ENCODE measurements at regions not wholly inside any gene's neighbourhood (a gene's known extent, or its start where the extent isn't known, plus 50 kb on each side); places are given as distances from the start of the nearest gene placed in this dataset.

DNA sequence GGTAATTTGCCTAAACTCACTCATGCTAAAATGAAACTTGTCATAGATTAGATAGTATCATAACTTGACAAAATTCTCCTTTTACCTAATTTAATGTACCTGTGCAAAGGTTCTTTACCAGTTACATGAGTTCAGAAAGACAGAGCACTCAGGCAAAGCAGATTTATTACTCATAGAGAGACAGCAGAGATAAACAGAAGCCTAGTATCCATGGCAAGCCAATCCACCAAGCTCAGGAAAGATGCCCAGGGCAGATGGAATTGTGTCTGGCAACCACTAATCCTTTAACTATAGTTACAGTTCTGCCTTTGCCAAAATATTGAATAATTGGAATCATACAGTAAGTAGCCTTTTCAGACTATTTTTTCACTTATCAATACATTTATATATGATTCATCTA, 826.2 kb downstream of the TECRL start:
- H3K9ac ChIP-seq (ENCODE audit: insufficient read depth, low read depth, low read length): no peak overlapping the region
- POLR2A ChIA-PET: no interaction called here
- in situ Hi-C loops (cut with HindIII; ENCODE audit: extremely low pct_ligation_motif_present, low pct_unique_long_range_greater_than_20kb) (no loop called here), intact Hi-C loops (cut with micrococcal nuclease; ENCODE audit: unreplicated experiment) (no loop called here)
- H3K4me3 ChIP-seq (replicated peaks in 1 of 3; ENCODE audit: insufficient read depth in 1 of 3, low read depth in 2 of 3, low read length in 3 of 3): no peak overlapping the region
- no peaks in the 10 kb centered on the region for H4K20me1 ChIP-seq (ENCODE audit: insufficient read depth, low read length)
- no peaks in the 10 kb centered on the region; a peak in 1 of 5 replicates for H3K27me3 ChIP-seq (ENCODE audit: control insufficient read depth in 1 of 2, insufficient read depth in 2 of 2, low read length in 2 of 2)
- H3K36me3 ChIP-seq (replicated peaks in 1 of 2; ENCODE audit: control insufficient read depth in 1 of 2, insufficient read depth in 2 of 2, low read length in 2 of 2): no peaks in the 10 kb centered on the region
- no peaks in the 10 kb centered on the region; the same call in 1 of the 2 replicates for H3K9me3 ChIP-seq (ENCODE audit: low read length)
- no peak for TF ChIP-seq GATAD2A (CRISPR knock-in tag; IDR thresholded peaks at IDR 0.05)
- no peak for TF ChIP-seq SP1 (IDR thresholded peaks at IDR 0.05)
- TF ChIP-seq SP1 (CRISPR knock-in tag; IDR thresholded peaks at IDR 0.05): no peak
- CTCF ChIA-PET (ENCODE audit: low intra/inter-chr PET ratio, low total read pairs): no interaction called here
- H3K79me2 ChIP-seq (ENCODE audit: insufficient read depth, low read length): no peaks in the 10 kb centered on the region
- BruUV-seq (replicated peaks): no TSS peak
- ATAC-seq (no peak), FAIRE-seq (no peak), DNase-seq (ENCODE audit: low spot score) (no peak)
- H3K27ac ChIP-seq (ENCODE audit: extremely low read length, insufficient read depth, low read length): no peak overlapping the region
- H2AFZ ChIP-seq (ENCODE audit: low read length): no peak overlapping the region
- no peak overlapping the region for H3K4me2 ChIP-seq (ENCODE audit: low read depth, low read length)
- H3K4me1 ChIP-seq (ENCODE audit: insufficient read depth, low read length): no peaks in the 10 kb centered on the region

DNA sequence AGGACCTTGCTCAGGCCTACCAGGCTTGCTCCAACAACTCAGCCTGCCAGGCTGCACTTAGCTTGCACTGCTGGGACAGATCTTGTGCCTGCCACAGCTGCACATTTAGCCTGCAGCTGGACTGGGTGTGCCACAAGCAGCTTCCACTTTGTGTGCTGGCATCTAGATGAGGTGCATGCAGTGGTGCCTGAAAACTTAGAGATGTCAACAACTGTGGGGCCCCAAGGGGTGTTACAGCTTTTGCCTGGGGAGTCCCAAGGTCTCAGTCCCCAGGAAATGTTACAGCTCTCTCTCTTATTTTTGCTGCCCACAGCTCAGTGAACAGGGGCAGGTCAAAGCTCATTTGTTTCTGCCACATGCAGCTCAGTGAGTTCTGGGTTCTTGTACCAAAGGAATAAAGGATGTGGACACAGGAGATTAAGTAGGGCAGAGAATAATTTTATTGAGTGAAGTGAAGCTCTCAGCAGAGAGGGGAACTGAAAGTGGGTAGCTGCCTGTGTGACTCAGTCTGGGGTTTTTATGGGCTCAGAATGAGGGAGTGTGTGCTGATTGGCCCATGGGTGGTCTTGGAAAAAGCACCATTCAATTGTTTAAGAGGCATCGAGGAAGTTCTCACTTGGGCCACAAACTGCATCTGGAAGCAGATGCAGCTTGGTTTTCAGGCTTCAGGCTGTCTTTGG, 828.3 kb downstream of the TECRL start:
- CTCF ChIA-PET (ENCODE audit: low intra/inter-chr PET ratio, low total read pairs): no interaction called here
- Histone ChIP-seq H2AFZ (ENCODE audit: low read length) (no peak overlapping the region), H3K27me3 (ENCODE audit: control insufficient read depth in 1 of 2, insufficient read depth in 2 of 2, low read length in 2 of 2) (no peaks in the 10 kb centered on the region; a peak in 1 of 5 replicates), H3K4me2 (ENCODE audit: low read depth, low read length) (no peak overlapping the region), H3K4me1 (ENCODE audit: insufficient read depth, low read length) (no peaks in the 10 kb centered on the region), H3K4me3 (replicated peaks in 1 of 3; ENCODE audit: insufficient read depth in 1 of 3, low read depth in 2 of 3, low read length in 3 of 3) (no peak overlapping the region), H3K9me3 (ENCODE audit: low read length) (no peaks in the 10 kb centered on the region; the same call in 1 of the 2 replicates), H4K20me1 (ENCODE audit: insufficient read depth, low read length) (no peaks in the 10 kb centered on the region), H3K79me2 (ENCODE audit: insufficient read depth, low read length) (no peaks in the 10 kb centered on the region), H3K27ac (ENCODE audit: extremely low read length, insufficient read depth, low read length) (no peak overlapping the region), H3K9ac (ENCODE audit: insufficient read depth, low read depth, low read length) (no peak overlapping the region), H3K36me3 (replicated peaks in 1 of 2; ENCODE audit: control insufficient read depth in 1 of 2, insufficient read depth in 2 of 2, low read length in 2 of 2) (no peaks in the 10 kb centered on the region)
- ATAC-seq: no peak
- POLR2A ChIA-PET: no interaction called here
- no peak for FAIRE-seq
- intact Hi-C loops (cut with micrococcal nuclease; ENCODE audit: unreplicated experiment): no loop called here
- TF ChIP-seq, protein P1, sequence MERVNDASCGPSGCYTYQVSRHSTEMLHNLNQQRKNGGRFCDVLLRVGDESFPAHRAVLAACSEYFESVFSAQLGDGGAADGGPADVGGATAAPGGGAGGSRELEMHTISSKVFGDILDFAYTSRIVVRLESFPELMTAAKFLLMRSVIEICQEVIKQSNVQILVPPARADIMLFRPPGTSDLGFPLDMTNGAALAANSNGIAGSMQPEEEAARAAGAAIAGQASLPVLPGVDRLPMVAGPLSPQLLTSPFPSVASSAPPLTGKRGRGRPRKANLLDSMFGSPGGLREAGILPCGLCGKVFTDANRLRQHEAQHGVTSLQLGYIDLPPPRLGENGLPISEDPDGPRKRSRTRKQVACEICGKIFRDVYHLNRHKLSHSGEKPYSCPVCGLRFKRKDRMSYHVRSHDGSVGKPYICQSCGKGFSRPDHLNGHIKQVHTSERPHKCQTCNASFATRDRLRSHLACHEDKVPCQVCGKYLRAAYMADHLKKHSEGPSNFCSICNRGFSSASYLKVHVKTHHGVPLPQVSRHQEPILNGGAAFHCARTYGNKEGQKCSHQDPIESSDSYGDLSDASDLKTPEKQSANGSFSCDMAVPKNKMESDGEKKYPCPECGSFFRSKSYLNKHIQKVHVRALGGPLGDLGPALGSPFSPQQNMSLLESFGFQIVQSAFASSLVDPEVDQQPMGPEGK (CRISPR knock-in tag; IDR thresholded peaks at IDR 0.05): no peak
- BruUV-seq (replicated peaks): no TSS peak
- 0% methylated on average over 1 of the region's 1 CpG for WGBS (ENCODE audit: low lambda C conversion rate)
- DNase-seq (ENCODE audit: low spot score): no peak
- in situ Hi-C loops (cut with HindIII; ENCODE audit: extremely low pct_ligation_motif_present, low pct_unique_long_range_greater_than_20kb): no loop called here

All from HepG2 (cell line).